ENCODE measurements at regions not wholly inside any gene's neighbourhood (a gene's known extent, or its start where the extent isn't known, plus 50 kb on each side); places are given as distances from the start of the nearest gene placed in this dataset.

DNA sequence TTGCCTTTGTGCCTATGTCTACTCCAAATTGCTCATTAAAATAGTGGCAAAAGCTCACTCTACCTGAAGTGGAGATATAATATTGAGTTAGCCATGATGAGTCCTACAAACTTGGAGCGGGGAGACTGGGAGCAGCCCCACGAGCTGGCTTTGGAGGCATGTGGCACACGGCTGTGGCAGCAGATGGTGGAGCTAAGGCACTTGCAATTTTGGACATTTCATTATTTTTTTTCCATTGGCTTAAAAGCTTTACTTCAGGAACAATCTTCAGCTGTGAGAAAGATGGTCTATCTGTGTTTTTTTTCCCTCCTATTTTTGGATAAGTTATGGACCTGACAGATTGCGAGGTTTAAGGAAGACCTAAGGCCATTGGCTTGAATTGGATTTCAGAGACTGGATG is 578.3 kb downstream of the CMPK2 start:
- ChIA-PET CTCF (no interaction called here), POLR2A (no interaction called here)
- no peak for DNase-seq (ENCODE audit: low read depth, low spot score)
- TF ChIP-seq, protein P1, sequence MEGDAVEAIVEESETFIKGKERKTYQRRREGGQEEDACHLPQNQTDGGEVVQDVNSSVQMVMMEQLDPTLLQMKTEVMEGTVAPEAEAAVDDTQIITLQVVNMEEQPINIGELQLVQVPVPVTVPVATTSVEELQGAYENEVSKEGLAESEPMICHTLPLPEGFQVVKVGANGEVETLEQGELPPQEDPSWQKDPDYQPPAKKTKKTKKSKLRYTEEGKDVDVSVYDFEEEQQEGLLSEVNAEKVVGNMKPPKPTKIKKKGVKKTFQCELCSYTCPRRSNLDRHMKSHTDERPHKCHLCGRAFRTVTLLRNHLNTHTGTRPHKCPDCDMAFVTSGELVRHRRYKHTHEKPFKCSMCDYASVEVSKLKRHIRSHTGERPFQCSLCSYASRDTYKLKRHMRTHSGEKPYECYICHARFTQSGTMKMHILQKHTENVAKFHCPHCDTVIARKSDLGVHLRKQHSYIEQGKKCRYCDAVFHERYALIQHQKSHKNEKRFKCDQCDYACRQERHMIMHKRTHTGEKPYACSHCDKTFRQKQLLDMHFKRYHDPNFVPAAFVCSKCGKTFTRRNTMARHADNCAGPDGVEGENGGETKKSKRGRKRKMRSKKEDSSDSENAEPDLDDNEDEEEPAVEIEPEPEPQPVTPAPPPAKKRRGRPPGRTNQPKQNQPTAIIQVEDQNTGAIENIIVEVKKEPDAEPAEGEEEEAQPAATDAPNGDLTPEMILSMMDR (IDR thresholded peaks at IDR 0.05; ENCODE audit: insufficient read depth, low read length, missing control alignments), result no peak
- no peak overlapping the region for H3K4me3 ChIP-seq (ENCODE audit: low read depth, low read length)

DNA sequence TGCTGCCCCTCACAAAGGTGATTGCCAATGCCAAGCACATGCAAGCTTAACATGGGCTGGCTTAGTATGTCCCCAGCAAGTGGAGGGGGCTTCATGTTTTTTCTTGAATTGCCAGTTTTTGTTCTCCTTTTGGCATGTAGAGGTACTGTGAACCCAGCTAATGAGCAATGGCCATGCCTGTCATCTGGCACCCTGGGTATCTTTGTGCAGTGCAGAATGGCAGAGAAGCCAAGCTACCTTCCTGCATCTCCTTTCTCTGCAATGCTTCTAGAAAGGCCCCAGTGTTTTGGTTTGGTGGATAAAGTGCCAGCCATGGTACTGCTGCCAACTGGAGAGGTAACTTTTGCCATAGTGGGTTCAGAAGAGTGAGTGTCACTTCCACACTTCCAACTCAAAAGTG is 576.9 kb downstream of the CMPK2 start:
- no peak overlapping the region for H3K4me3 ChIP-seq (ENCODE audit: low read depth, low read length)
- ChIA-PET POLR2A (no interaction called here), CTCF (no interaction called here)
- TF ChIP-seq, protein P1 (IDR thresholded peaks at IDR 0.05; ENCODE audit: insufficient read depth, low read length, missing control alignments), result no peak
- DNase-seq (ENCODE audit: low read depth, low spot score), result no peak

DNA sequence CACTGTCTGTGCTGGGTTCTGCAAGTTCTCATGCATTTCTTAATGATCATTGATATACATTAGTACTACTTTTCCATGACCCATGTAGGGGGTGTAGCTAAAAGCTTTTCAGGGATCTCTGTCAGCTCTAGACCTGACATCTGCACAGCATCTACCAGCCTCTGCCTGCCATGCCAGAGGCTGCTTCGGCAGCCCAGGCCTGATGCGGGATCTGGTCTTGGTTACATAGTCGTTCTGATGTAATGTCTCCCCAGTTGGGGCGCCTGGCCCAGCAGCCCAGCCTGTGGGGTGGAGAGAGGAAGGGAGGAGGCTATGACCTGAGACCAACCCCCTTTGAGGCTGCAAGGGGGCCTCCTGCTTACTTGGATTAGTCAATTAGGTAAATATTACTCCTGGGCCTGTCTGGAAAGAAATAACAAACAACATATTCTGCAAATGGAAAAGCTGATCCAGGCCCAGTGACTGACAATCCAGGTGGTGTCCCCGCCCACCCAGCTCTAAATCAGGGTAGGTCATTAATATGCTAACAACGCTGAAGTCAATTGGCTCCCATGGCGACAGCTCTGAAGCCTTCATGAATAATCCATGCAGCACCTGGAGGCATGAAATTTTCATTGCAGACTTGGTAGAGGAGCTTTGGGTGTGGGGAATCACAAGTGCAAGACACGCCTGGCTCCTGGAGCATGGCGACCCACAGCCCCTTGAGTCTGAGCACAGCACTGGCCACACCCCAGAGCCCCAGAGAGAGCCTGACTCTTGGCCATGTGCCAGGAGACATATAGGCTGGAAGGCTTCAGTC is 575.3 kb downstream of the CMPK2 start:
- TF ChIP-seq, protein P1 (IDR thresholded peaks at IDR 0.05; ENCODE audit: insufficient read depth, low read length, missing control alignments), result no peak
- ChIA-PET POLR2A (no interaction called here), CTCF (no interaction called here)
- DNase-seq (ENCODE audit: low read depth, low spot score), result no peak
- no peak overlapping the region for H3K4me3 ChIP-seq (ENCODE audit: low read depth, low read length)

DNA sequence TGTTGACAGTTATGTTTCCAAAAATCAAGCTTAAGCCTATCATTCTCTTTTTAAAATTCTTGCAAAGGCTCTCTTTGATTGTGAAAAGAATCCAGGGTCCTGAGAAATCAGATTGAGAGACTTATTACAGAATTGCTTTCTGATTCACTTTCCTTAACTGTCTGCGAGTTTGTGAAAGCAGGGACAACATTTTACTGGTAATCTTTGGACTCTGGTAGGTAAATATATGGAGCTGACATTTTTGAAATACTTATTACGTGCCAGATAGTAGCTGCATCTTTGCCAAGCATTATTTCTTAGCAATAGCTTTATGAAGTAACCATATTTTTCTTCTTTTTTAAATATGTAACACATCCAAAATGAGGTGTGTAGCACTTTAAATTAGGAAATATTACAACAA is 570.9 kb downstream of the CMPK2 start:
- H3K4me3 ChIP-seq (ENCODE audit: low read depth, low read length), result no peak overlapping the region
- TF ChIP-seq, protein P1 (IDR thresholded peaks at IDR 0.05; ENCODE audit: insufficient read depth, low read length, missing control alignments), result no peak
- ChIA-PET CTCF (no interaction called here), POLR2A (no interaction called here)
- no peak for DNase-seq (ENCODE audit: low read depth, low spot score)

DNA sequence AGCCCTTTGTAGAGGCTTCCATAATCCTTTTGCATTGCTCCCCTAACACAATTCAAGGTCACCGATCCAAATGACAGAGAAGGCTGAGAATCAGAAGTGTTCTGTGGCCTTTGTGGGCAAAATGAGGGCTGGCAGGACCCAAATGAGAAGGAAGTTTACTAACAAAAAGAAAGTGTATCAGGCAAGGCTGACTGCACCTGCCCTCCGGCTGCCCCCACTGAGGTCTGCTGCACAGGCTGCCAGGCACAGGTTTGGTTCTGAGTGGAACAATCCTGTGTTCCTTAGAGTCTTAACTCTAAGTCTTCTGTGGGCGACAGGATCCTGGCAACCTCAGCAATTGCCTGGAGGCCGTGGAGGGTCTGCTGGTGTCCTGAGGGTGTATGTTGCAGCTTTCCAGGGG is 568.5 kb downstream of the CMPK2 start:
- TF ChIP-seq, protein P1 (IDR thresholded peaks at IDR 0.05; ENCODE audit: insufficient read depth, low read length, missing control alignments), result no peak
- ChIA-PET POLR2A (no interaction called here), CTCF (no interaction called here)
- DNase-seq (ENCODE audit: low read depth, low spot score), result no peak
- no peak overlapping the region for H3K4me3 ChIP-seq (ENCODE audit: low read depth, low read length)

DNA sequence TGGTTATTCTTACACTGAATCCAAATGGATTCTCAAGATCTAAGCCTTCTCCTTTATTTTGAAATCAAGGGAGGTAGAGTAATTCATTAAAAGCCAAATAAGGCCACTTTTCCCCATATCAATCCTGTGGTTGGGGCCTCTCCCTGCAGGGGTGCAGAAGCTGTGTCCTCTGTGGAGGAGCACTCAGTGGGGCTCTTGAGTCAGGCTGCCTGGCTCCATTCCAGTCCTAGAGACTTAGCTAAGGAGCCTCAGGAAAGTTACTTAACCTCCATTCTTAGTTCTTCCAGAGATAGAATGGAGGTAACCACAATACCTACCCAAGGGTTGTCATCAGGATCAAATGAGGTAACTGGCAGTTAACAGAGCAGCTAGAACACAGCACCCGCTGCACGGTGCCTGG is 564.3 kb downstream of the CMPK2 start:
- no peak overlapping the region for H3K4me3 ChIP-seq (ENCODE audit: low read depth, low read length)
- no peak for DNase-seq (ENCODE audit: low read depth, low spot score)
- ChIA-PET POLR2A (no interaction called here), CTCF (no interaction called here)
- TF ChIP-seq, protein P1 (IDR thresholded peaks at IDR 0.05; ENCODE audit: insufficient read depth, low read length, missing control alignments), result no peak
